HG03139 (cell line): ENCODE measurements at regions not wholly inside any gene's neighbourhood (a gene's known extent, or its start where the extent isn't known, plus 50 kb on each side); places are given as distances from the start of the nearest gene placed in this dataset.

ENCODE experiments used
- ATAC-seq: cut with Tn5 transposase; IDR thresholded peaks from one replicate; pipeline ENCODE4 v1.9.1; 2021; ENCODE audit not compliant: unreplicated experiment

DNA sequence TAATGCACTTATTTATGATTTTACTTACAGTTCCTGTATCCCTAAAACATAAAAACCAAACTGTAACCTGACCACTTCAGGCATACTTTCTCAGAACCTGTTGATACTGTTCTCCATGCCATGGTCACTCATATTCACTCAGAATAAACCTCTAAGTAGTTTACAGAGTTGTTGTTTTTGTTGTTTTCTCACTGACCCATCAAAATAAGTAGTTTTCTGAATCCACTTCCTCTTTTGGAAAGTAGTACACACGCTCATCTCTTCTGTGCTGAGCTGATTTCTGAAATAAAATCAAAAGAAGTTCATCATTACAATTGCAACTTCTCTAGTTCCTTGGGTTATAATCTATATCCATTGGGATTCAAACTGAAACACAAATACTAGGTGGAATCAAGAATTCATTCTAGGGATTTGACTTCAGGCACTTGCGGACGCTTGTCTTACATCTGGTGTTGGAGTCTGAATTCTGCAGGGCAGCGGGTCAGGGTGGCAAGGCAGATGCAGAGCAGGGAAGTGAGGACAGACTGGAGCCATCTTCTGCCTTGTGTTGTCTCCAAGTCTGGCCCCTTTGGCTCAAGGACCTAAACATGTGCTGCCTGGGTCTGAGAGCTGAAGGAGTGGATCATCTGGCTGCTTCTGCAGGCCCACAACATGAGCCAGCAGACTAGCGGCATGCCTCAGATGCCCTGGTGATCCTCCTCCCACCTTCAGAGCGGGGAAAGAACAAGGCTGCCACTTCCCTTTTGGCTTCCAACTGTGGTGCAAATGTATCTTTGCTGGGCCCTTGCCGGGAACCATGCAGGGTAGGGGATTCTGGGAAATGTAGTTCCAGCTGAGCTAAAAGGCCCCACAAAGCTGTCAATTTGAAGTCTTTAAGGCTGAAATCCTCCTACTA, 167.9 kb upstream of the MYLIP start:
- ATAC-seq: no peak

DNA sequence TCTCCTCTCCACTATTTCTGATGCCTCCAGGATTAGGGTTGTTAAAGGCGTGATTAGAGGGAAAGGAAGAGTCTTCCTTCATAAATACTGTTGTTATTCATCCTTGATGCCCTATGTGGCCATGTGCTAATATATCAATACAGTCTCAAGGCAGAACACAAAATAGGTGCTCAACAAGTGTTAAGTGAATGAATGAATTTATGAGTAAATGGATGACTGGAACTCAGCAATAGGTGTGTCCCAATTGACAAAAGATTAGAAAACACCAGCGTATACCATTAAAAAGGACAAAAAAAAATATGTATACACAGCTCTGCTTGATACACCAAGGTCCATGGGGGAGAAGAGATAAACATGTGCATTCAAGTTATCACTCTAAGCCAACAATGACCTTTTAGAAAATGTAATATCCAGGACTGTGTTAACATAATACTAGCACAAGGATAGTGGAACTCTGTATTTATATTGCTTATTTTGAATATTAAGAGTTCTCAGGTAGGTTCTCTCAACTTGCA, 171.2 kb upstream of the MYLIP start:
- no peak for ATAC-seq

DNA sequence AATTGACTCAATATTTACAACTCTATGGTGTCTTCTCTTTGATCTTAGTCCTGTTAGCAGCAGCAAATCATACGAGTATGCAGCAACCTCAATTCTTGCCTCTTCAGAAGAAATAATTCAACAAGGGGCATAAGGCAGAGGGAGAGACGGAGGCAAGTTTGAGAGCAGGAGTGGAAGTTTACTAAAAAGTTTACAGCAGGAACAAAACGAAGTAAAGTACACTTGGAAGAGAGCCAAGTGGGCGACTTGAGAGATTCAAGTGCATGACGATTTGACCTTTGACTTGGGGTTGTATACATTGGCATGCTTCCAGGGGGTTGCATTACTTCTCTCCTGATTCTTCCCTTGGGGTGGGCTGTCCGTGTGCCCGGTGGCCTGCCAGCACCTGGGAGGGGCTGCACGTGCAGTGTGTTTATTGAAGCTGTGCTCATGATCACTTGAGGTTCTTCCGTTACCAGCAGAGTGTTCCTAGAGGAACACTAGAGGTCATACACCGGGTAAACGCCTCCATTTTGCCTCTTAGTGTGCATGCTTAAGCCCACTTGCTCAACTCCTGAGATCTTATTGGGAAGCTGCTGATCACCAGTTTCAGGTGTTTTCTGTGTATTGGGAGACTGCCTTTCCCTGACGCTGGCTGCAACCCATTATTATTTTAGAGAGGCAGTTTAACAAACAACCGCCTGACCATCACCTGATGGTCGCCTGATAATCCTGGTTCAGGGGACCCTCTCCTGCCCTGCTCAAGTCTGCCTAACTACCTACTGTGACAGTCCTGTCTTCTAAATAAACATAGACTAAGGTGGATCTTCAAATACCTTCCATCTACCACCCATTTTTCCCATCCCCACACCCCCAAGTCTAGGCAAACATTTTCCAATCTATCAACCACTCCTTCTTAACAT, 172.4 kb upstream of the MYLIP start:
- ATAC-seq: no peak

DNA sequence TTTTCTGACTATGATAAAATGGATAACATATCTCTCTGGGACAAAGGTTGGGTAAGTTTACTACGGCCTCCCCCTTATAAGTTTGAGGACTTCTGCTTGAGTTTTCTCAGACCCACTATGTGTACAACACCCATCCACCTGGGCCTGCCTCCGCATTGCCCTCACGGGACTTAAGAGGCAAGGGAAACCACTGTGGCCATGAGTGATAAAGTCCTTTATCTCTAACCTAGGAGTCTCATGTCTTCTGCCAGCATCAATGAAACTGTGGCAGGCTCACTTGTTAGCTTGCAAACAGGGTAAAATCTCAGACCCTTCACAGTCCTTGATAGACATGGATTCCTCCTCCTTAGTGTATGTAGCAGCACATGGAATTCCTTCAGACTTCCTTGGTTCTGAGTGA, 173.4 kb upstream of the MYLIP start:
- no peak for ATAC-seq

DNA sequence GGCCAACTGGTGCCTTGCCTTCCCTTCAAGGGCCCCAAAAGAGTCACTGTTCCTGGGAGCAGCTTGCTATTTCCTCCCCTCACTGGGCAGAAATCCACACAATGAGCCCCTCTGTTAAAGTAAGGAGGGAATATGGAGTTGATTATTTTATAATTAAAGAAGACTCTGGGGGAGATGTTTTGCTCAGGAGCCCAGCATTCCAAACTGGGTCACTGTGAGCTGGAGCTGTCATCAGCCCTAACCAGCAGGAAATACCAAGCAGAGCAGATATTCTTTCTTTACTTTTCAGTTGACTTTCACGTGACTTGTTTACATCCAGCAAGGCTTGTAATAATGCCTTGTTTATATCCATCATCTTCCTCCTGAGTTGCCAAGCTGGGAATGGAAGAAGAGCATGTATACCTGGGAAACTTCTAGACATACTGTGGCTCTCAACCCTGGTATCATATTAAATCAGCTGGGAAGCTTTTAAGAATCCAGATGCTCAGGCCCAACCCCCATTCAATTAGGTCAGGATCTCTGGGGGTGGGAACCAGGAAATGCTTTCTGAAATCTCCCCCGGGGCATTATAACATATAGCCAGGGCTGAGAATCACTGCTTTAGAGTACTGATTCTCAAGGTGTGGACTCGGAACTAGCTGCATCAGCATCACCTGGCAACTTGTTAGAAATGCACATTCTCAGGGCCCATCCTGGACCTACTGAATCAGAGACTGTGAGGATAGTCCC, 175.6 kb upstream of the MYLIP start:
- no peak for ATAC-seq

- ATAC-seq: no peak
Observed at GRCh38 chr6:15952231-15953151, 176.4 kb upstream of the MYLIP start.

DNA sequence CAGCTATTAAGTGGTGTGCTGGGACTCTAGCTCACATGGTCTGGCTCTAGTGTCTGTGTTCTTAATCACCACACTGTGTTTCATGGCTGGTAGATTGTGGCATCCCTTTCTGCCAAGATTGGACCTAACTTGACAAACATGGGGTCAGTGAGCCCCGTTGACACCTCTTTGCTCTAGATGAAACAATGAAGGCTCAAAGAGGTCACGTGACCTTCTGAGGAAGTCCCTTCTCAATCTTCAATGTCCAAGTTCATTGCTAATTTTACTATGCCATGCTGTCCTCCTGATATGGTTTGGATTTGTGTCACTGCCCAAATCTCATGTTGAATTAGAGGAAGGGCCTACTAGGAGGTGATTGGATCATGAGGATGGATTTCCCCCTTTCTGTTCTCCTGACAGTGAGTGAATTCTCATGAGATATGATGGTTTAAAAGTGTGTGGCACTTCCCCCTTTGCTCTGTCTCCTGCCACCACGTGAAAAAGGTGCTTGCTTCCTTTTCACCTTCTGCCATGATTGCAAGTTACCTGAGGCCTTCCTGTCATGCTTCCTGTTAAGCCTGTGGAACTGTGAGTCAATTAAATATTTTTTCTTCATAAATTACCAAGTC, 177.8 kb upstream of the MYLIP start:
- no peak for ATAC-seq

DNA sequence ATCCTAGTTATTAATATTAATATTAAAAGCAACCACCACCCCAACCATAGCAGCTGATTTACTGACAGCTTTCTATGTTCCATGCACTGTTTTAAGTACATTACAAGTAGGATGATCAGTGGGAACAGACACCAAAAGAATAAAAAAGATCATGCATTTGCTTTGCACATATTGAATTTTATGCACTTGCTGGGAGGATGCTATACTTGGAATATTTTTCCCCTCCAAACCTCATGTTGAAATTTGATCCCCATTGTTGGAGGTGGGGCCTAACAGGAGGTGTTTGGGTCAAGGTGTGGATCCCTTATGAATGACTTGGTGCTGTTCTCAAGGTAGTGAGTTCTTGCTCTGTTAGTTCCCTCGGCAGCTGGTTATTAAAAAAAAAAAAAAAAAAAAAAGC, 178.9 kb upstream of the MYLIP start:
- no peak for ATAC-seq

DNA sequence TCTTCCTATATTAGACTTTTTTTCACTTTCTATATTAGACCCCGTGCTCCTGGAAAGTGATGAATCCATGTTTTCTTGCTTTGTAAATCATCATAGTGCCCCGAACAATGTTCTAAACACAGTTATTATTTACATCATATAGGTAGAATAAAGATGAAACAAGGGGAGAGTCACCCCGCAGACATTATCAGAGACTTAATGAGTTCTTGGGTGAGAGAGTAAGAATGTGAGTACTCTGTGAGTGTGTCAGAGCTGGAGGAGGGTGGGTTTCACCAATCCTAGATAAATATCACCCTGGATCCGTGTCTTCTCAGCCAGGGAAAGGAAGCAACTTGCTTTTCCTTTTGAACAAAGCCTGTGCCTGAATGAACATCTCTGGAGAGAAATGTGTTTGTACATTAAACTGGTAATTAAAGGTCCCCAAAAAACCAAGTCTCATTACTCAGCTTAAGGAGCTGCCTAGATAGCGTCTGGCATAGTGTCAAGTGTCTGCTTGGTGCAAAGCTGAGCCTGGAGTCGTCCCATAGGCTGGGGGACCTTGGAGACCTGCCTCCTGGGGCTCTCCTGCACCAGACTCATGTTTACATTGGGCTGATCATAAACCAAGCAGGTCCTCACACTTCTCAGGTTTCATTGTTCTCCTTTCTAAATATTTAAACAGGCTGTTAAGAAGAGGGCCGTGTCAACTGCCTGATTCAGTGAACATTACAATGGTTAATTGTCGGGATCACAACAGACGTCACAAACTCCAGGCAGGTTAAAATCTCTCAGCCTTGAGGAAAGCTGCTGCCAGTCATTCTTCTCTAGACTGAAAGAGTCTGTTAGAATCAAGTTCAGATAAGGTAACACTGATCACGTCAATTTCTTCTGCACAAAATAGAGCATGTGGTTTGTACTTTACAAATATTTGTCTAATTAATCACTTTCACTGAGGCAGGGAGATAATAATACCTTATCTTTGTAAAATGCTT, 179.7 kb upstream of the MYLIP start:
- ATAC-seq: no peak

DNA sequence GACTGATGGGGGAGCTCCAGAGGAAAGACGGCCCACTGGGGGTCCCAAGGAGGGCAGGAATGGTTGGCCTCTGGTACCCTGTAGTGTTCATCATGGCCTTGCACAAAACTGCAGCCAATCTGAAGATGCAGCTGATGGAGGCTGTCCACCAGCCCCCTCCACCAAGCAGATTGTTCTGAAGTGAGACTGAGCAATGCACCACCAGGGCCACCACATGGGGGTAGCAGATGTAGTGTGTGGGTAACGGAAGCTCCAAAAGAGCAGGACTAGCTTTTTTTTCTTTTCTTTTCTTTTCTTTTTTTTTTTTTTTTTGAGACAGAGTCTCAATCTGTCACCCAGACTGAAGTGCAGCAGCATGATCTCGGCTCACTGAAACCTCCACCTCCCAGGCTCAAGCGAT, 181.0 kb upstream of the MYLIP start:
- ATAC-seq: no peak

- no peak for ATAC-seq
Observed at GRCh38 chr6:15947436-15947835, 181.4 kb upstream of the MYLIP start.

- ATAC-seq: no peak
Observed at GRCh38 chr6:15946701-15947385, 182.0 kb upstream of the MYLIP start.

DNA sequence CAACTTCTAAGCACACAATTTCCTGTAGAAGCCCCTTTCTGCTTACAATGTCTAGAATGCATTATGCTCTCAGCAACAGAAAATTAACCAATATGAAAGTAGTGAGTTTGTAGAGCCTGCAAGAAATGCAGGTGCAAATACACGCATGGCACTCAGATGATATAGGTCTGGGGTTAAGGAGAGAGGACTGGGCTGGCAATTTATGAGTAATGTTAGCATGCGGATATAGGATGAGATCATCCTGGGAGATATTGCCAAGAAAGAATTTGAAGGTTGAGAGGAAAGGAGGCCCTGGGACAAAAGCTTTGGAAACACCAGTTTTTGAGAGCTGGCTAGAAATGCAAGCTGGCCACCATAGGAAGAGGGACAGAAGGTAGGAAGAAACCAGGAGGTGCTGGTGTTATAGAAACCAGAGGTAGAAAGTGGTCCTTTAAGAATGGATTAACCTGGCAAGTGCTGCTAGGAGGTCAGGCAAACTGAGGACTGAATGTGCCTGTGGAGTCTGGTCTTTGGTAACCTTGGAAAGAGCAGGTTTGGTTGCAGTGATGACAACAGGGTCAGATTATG, 183.2 kb upstream of the MYLIP start:
- no peak for ATAC-seq

- ATAC-seq: no peak
Observed at GRCh38 chr6:15943423-15943822, 185.5 kb upstream of the MYLIP start.

DNA sequence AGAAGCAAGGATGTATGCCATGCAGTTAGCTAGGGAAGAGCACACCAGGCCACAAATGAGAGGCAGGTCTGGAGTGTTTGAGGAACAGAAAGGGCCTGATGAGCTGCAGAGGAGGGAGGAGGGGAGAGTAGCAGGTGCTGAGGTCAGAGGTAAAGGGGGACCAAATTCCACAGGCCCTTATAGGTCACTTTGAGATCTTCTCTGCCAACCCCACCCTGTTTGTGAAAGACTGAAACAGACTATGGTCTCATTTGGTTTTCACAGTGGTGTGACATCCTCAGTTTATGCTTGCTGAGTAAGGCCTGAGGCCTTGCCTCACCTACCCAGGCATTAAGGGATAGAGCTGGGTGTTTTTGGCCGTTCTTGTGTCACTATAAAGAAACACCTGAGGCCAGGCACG, 187.7 kb upstream of the MYLIP start:
- ATAC-seq: no peak

DNA sequence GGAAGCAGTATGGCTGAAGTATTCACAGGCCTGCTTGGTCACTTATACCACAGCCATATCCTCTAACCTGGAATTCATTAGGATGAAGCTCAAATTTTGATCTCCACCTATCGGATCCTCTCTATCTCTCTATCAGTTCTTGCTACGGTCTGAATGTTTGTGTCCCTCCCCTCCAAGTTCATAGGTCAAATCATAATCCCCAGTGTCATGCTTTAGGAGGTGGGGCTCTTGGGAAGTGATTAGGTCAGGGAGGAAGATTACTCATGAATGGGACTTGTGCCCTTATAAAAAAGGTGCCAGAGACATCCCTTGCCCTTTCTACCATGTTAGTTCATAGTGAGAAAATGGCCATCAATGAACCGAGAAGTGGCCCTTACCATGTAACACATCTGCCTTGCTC, 190.8 kb upstream of the MYLIP start:
- no peak for ATAC-seq

DNA sequence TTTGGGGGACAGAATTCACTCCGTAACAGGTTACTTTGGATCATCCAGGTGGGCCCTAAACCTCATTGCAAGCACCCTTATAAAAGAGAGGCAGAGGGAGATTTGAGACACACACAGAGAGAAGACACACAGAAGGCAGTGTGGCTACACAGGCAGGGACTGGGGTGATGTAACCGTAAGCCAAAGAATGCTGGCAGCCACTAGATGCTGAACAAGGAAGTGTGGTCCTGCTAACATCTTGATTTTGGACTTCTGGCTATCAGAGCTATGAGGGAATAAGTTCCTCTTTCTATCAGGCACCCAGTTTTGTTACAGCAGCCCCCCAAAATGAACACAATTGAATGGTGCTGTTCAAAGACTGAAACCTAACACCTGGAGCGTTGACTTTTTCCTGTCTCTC, 191.3 kb upstream of the MYLIP start:
- ATAC-seq: no peak

- peak; percentile 80 for ATAC-seq
Observed at GRCh38 chr6:15936503-15936902, 192.4 kb upstream of the MYLIP start.
